ENCODE measurements at regions not wholly inside any gene's neighbourhood (a gene's known extent, or its start where the extent isn't known, plus 50 kb on each side); places are given as distances from the start of the nearest gene placed in this dataset.

- H3K9me3 ChIP-seq (ENCODE audit: severe bottlenecking), result no peaks in the 10 kb centered on the region
- H3K36me3 ChIP-seq, result no peaks in the 10 kb centered on the region
- H3K4me3 ChIP-seq (ENCODE audit: low read depth, low read length), result no peak overlapping the region
- TF ChIP-seq CTCF (IDR thresholded peaks at IDR 0.05; ENCODE audit: low read depth, low read length), result no peak
- H3K27ac ChIP-seq, result no peak overlapping the region
- peaks cover 81% of the 10 kb centered on the region for H3K27me3 ChIP-seq (ENCODE audit: insufficient read depth, low read depth, severe bottlenecking)
- DNase-seq, result no peak
These were observed 424.5 kb upstream of the SPRED2 start for GRCh38 chr2:65856928-65857327.

- H3K27me3 ChIP-seq (ENCODE audit: insufficient read depth, low read depth, severe bottlenecking), result peaks cover 83% of the 10 kb centered on the region
- no peak for DNase-seq
- H3K4me3 ChIP-seq (ENCODE audit: low read depth, low read length), result no peak overlapping the region
- H3K27ac ChIP-seq, result no peak overlapping the region
- no peak for TF ChIP-seq CTCF (IDR thresholded peaks at IDR 0.05; ENCODE audit: low read depth, low read length)
- H3K9me3 ChIP-seq (ENCODE audit: severe bottlenecking), result no peaks in the 10 kb centered on the region
- no peaks in the 10 kb centered on the region for H3K36me3 ChIP-seq
These were observed 424.0 kb upstream of the SPRED2 start for GRCh38 chr2:65856423-65856822.

- H3K4me3 ChIP-seq (ENCODE audit: low read depth, low read length), result no peak overlapping the region
- no peak for DNase-seq
- H3K27me3 ChIP-seq (ENCODE audit: insufficient read depth, low read depth, severe bottlenecking), result peaks cover 91% of the 10 kb centered on the region
- H3K27ac ChIP-seq, result no peak overlapping the region
- TF ChIP-seq CTCF (IDR thresholded peaks at IDR 0.05; ENCODE audit: low read depth, low read length), result no peak
- H3K36me3 ChIP-seq, result no peaks in the 10 kb centered on the region
- H3K9me3 ChIP-seq (ENCODE audit: severe bottlenecking), result no peaks in the 10 kb centered on the region
These were observed 418.3 kb upstream of the SPRED2 start for GRCh38 chr2:65850695-65851094.

GRCh38 chr2:65846989-65847678 is 414.7 kb upstream of the SPRED2 start:
- no peak for DNase-seq

GRCh38 chr2:65845442-65846182 is 413.2 kb upstream of the SPRED2 start:
- Histone ChIP-seq H3K27ac (no peak overlapping the region), H3K9me3 (ENCODE audit: severe bottlenecking) (peaks cover 7% of the 10 kb centered on the region), H3K4me3 (ENCODE audit: low read depth, low read length) (no peak overlapping the region), H3K36me3 (no peaks in the 10 kb centered on the region), H3K27me3 (ENCODE audit: insufficient read depth, low read depth, severe bottlenecking) (peaks cover 92% of the 10 kb centered on the region)
- no peak for TF ChIP-seq CTCF (IDR thresholded peaks at IDR 0.05; ENCODE audit: low read depth, low read length)
- DNase-seq, result no peak

More at GRCh38 chr2:65846989-65847678, 414.7 kb upstream of the SPRED2 start:
- Histone ChIP-seq H3K36me3 (no peaks in the 10 kb centered on the region), H3K4me3 (ENCODE audit: low read depth, low read length) (no peak overlapping the region), H3K27me3 (ENCODE audit: insufficient read depth, low read depth, severe bottlenecking) (peaks cover 96% of the 10 kb centered on the region), H3K9me3 (ENCODE audit: severe bottlenecking) (peaks cover 4% of the 10 kb centered on the region), H3K27ac (no peak overlapping the region)
- TF ChIP-seq CTCF (IDR thresholded peaks at IDR 0.05; ENCODE audit: low read depth, low read length), result no peak

Data from WERI-Rb-1 (cell line).